HepG2 (cell line): ENCODE measurements at regions not wholly inside any gene's neighbourhood (a gene's known extent, or its start where the extent isn't known, plus 50 kb on each side); places are given as distances from the start of the nearest gene placed in this dataset.

Experiments used
- RBFOX2 ChIP-seq: fragments of 200-400 bp; formaldehyde crosslinking; IDR thresholded peaks from 2 replicates; pipeline ENCODE4 v1.6.1; 2017; ENCODE audit warnings: low read depth, mild to moderate bottlenecking, low read length
- SMC3 ChIP-seq: IDR thresholded peaks from 2 replicates; pipeline ENCODE4 v1.6.1; 2011; ENCODE audit warnings: low read length, improper control_type of control experiment
- U2AF1 ChIP-seq: fragments of 200-400 bp; formaldehyde crosslinking; optimal IDR thresholded peaks from 2 replicates; pipeline ENCODE3; 2017; ENCODE audit warnings: mild to moderate bottlenecking, low read depth, low read length
- ZBTB2 ChIP-seq: sonication (generic); formaldehyde crosslinking; IDR thresholded peaks from 2 replicates; pipeline ENCODE4 v1.8.0; 2022; ENCODE audit warnings: low read depth, missing genetic modification reagents
- ZNF598 ChIP-seq: sonication (generic); formaldehyde crosslinking; IDR thresholded peaks from 2 replicates; pipeline ENCODE4 v1.5.1; 2020; ENCODE audit warnings: mild to moderate bottlenecking, missing genetic modification reagents, borderline replicate concordance
- TF ChIP-seq, protein P1 (sequence below): IDR thresholded peaks from 2 replicates; pipeline ENCODE4 v1.6.1; 2012; ENCODE audit warnings: inconsistent platforms
- TF ChIP-seq, protein P2 (sequence below): sonication (generic); formaldehyde crosslinking; IDR thresholded peaks from 2 replicates; pipeline ENCODE4 v1.4.0; 2020; ENCODE audit warnings: missing genetic modification reagents
- TF ChIP-seq, protein P3 (sequence below): sonication (generic); formaldehyde crosslinking; IDR thresholded peaks from 2 replicates; pipeline ENCODE4 v1.5.0; 2020; ENCODE audit warnings: mild to moderate bottlenecking, missing genetic modification reagents, moderate library complexity
- TF ChIP-seq, protein P4 (sequence below): sonication (generic); formaldehyde crosslinking; IDR thresholded peaks from 2 replicates; pipeline ENCODE4 v1.8.1; 2023; ENCODE audit warnings: missing genetic modification reagents, inconsistent platforms, borderline replicate concordance

DNA sequence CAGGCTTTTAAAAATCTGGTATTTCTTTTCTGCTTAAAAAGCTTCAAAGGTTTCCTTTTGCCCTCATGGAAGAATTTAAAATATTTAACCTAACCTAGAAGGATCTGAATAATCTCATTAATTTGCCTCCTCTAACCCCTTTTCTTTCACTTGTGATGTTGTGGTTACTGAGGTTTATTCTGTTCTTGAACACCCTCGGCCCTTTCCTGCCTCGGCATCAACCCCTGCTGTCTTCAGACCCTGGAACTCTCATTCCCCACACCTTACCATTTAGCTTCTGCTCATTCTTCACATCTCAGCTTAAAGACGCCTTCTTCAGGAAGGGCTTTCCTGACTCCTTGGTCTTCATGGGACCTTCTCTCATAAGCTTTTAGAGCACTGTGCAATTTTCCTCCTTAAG lies 131.4 kb upstream of the MAN2A1 start:
- TF ChIP-seq U2AF1 (no peak), ZNF598 (CRISPR knock-in tag) (no peak), ZBTB2 (CRISPR knock-in tag) (no peak), RBFOX2 (no peak), SMC3 (no peak)
- TF ChIP-seq, protein P1, sequence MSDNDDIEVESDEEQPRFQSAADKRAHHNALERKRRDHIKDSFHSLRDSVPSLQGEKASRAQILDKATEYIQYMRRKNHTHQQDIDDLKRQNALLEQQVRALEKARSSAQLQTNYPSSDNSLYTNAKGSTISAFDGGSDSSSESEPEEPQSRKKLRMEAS = no peak
- TF ChIP-seq, protein P2, sequence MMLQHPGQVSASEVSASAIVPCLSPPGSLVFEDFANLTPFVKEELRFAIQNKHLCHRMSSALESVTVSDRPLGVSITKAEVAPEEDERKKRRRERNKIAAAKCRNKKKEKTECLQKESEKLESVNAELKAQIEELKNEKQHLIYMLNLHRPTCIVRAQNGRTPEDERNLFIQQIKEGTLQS (CRISPR knock-in tag) = no peak
- TF ChIP-seq, protein P3, sequence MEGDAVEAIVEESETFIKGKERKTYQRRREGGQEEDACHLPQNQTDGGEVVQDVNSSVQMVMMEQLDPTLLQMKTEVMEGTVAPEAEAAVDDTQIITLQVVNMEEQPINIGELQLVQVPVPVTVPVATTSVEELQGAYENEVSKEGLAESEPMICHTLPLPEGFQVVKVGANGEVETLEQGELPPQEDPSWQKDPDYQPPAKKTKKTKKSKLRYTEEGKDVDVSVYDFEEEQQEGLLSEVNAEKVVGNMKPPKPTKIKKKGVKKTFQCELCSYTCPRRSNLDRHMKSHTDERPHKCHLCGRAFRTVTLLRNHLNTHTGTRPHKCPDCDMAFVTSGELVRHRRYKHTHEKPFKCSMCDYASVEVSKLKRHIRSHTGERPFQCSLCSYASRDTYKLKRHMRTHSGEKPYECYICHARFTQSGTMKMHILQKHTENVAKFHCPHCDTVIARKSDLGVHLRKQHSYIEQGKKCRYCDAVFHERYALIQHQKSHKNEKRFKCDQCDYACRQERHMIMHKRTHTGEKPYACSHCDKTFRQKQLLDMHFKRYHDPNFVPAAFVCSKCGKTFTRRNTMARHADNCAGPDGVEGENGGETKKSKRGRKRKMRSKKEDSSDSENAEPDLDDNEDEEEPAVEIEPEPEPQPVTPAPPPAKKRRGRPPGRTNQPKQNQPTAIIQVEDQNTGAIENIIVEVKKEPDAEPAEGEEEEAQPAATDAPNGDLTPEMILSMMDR = no peak
- TF ChIP-seq, protein P4, sequence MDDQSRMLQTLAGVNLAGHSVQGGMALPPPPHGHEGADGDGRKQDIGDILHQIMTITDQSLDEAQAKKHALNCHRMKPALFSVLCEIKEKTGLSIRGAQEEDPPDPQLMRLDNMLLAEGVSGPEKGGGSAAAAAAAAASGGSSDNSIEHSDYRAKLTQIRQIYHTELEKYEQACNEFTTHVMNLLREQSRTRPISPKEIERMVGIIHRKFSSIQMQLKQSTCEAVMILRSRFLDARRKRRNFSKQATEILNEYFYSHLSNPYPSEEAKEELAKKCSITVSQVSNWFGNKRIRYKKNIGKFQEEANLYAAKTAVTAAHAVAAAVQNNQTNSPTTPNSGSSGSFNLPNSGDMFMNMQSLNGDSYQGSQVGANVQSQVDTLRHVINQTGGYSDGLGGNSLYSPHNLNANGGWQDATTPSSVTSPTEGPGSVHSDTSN (CRISPR knock-in tag) = no peak
